ENCODE measurements at regions not wholly inside any gene's neighbourhood (a gene's known extent, or its start where the extent isn't known, plus 50 kb on each side); places are given as distances from the start of the nearest gene placed in this dataset.

DNA sequence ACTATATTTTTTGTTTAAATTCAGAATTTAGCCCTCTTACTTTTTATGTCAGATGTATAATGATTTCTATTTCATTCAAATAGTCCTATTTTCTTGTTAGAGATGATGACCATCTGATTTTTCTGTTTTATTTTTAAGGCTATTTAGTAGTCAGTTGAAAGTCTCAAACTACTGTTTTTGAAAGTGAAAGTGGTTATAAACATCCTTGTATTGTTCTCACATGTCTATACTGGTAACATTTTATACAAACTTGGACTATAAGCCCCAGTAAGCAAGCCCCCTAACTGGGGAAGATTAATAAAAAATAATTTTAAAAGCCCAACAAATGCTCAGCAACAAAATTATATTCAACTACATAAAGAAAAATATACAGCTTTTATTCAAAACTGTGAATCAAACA lies 271.3 kb upstream of the RGS18 start:
- TF ChIP-seq, protein P1, sequence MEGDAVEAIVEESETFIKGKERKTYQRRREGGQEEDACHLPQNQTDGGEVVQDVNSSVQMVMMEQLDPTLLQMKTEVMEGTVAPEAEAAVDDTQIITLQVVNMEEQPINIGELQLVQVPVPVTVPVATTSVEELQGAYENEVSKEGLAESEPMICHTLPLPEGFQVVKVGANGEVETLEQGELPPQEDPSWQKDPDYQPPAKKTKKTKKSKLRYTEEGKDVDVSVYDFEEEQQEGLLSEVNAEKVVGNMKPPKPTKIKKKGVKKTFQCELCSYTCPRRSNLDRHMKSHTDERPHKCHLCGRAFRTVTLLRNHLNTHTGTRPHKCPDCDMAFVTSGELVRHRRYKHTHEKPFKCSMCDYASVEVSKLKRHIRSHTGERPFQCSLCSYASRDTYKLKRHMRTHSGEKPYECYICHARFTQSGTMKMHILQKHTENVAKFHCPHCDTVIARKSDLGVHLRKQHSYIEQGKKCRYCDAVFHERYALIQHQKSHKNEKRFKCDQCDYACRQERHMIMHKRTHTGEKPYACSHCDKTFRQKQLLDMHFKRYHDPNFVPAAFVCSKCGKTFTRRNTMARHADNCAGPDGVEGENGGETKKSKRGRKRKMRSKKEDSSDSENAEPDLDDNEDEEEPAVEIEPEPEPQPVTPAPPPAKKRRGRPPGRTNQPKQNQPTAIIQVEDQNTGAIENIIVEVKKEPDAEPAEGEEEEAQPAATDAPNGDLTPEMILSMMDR (conservative IDR thresholded peaks at IDR 0.05), result no peak
- no peak overlapping the region for H3K14ac ChIP-seq (ENCODE audit: insufficient read depth, low read length)
- H3K9ac ChIP-seq (ENCODE audit: extremely low read depth, insufficient read length, low read length), result no peak overlapping the region
- H3K4me1 ChIP-seq (ENCODE audit: insufficient read depth, low read length), result no peaks in the 10 kb centered on the region
- H3K9me3 ChIP-seq (ENCODE audit: control insufficient read depth, low read depth, low read length), result no peaks in the 10 kb centered on the region
- H3K4me3 Mint-ChIP-seq, result no peak overlapping the region
- no peak overlapping the region for H3K23ac ChIP-seq (ENCODE audit: insufficient read length, low read depth, low read length)
- no peak overlapping the region for H3K27ac Mint-ChIP-seq
- H3K27me3 Mint-ChIP-seq (ENCODE audit: low read depth), result no peaks in the 10 kb centered on the region
- no peak overlapping the region for H3K4ac ChIP-seq (ENCODE audit: low read depth, low read length)
- H2BK5ac ChIP-seq (ENCODE audit: insufficient read length, low read length), result no peak overlapping the region
- H3K56ac ChIP-seq (ENCODE audit: insufficient read length, low read depth, low read length), result no peak overlapping the region
- no peak overlapping the region for H2AK5ac ChIP-seq (ENCODE audit: insufficient read length, low read length)
- H3K23me2 ChIP-seq (ENCODE audit: insufficient read length, low read depth, low read length, poor library complexity, severe bottlenecking), result no peaks in the 10 kb centered on the region
- H3K18ac ChIP-seq (ENCODE audit: insufficient read length, low read depth, low read length), result no peak overlapping the region
- H4K5ac ChIP-seq (ENCODE audit: insufficient read length, low read depth, low read length), result no peak overlapping the region
- H3K4me1 Mint-ChIP-seq, result no peaks in the 10 kb centered on the region
- H4K20me1 ChIP-seq (ENCODE audit: control insufficient read depth, insufficient read depth, insufficient read length), result no peaks in the 10 kb centered on the region
- no peaks in the 10 kb centered on the region for H3K36me3 Mint-ChIP-seq (ENCODE audit: insufficient read depth in 1 of 3, low read depth in 3 of 3)
- no peak overlapping the region for H2AFZ ChIP-seq (ENCODE audit: low read length)
- no peak overlapping the region for H4K91ac ChIP-seq (ENCODE audit: insufficient read length, low read depth, low read length)
- H2BK120ac ChIP-seq (ENCODE audit: low read depth, low read length, poor library complexity, severe bottlenecking), result no peak overlapping the region
- no peaks in the 10 kb centered on the region for H3K79me2 ChIP-seq (ENCODE audit: insufficient read depth, low read length)
- no peak overlapping the region for H2BK20ac ChIP-seq (ENCODE audit: low read depth, low read length, poor library complexity, severe bottlenecking)
- no peaks in the 10 kb centered on the region for H3K9me3 Mint-ChIP-seq
- H4K8ac ChIP-seq (replicated peaks; ENCODE audit: insufficient read length, low read depth, low read length), result no peak overlapping the region
- DNase-seq, result no peak
- H3T11ph ChIP-seq (ENCODE audit: low read length), result no peak overlapping the region
- H3K27me3 ChIP-seq (ENCODE audit: insufficient read depth, low read length), result no peaks in the 10 kb centered on the region
- H3K79me1 ChIP-seq (ENCODE audit: insufficient read depth, low read depth, low read length, poor library complexity, severe bottlenecking), result no peaks in the 10 kb centered on the region
- H2BK12ac ChIP-seq (ENCODE audit: insufficient read length, low read depth, low read length), result no peak overlapping the region
- no peak overlapping the region for H2BK15ac ChIP-seq (ENCODE audit: low read depth, low read length)
- H3K4me2 ChIP-seq (ENCODE audit: insufficient read depth, insufficient read length, low read length), result no peak overlapping the region
- H3K27ac ChIP-seq (ENCODE audit: insufficient read length, low read depth, low read length), result no peak overlapping the region
